Colon (tissue), 2 donors: ENCODE measurements at regions not wholly inside any gene's neighbourhood (a gene's known extent, or its start where the extent isn't known, plus 50 kb on each side); places are given as distances from the start of the nearest gene placed in this dataset.

ENCODE experiments used
- FAIRE-seq: peaks from 2 replicates; lab custom pipeline; 2012; peaks lifted over from hg19 to GRCh38; lab: Jason Lieb, UNC
- donor health status: control.
- donor health status: control.

GRCh38 chr2:196361606-196362326, 190.4 kb upstream of the STK17B start:
- FAIRE-seq: no peak

GRCh38 chr2:196362973-196363549, 191.7 kb upstream of the STK17B start:
- FAIRE-seq: no peak

GRCh38 chr2:196365145-196365544, 193.8 kb upstream of the STK17B start:
- FAIRE-seq: no peak

DNA sequence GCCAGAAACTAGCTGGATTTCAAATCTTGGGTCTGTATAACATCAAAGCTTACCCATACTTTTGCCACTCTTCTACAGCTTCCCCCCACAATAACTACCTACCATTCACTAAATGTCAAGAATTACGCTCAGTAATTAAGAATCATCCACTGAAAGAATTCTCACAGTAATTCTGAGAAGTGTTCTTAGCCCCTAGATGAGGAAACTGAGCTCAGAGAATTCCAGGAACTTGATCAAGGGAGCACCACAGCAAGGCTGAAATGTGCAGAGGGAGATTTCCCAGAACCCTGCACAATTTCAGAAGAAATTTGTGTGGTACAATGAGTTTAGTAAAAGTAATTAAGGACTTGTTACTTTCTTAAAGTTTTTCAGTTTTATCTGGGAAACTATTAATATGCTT, 194.5 kb upstream of the STK17B start:
- FAIRE-seq: no peak

- no peak for FAIRE-seq
Observed at GRCh38 chr2:196367633-196368032, 196.3 kb upstream of the STK17B start.

GRCh38 chr2:196368546-196369225, 197.3 kb upstream of the STK17B start:
- FAIRE-seq: no peak

GRCh38 chr2:196369967-196370366, 198.6 kb upstream of the STK17B start:
- no peak for FAIRE-seq

GRCh38 chr2:196370381-196370780, 199.0 kb upstream of the STK17B start:
- FAIRE-seq: no peak

- FAIRE-seq: no peak
Observed at GRCh38 chr2:196372276-196372809, 201.0 kb upstream of the STK17B start.

DNA sequence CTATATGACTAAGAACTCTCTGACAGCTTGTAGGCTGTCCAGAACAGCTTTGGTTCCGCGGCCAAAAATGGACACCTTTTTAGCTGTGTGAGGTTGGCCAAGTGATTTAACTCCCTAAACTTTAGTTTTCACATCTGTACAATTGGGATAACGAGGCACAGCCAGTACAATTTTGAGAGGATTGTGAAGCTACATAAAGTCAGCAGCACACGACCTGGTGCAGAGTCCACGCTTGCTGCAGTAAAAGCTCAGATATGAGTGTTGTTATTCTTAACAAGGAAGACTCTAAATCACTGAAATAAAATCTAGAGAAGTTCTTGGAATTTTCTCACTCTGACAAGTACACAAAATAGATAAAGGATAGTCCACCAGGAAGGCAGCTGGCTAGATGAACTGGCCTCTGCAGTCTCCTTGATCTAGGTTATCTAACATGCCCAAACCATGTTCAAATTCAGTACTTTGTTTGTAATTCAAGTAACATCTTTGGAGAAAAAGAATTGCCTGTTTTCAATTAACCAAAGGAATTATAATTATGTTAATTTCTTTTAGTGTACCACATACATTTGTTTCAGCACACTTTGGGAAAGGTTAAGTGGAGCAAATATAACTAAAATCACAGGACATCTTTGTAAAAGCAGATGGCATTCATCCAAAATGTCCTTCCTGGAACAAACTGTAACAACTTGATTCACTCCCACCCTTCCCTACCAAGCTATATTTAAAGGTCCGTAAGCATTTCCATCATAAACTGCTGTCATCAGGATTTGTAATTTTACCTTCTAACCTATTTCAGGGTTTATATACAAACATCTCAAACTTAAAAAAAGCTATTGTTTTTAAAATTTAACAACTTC, 201.7 kb upstream of the STK17B start:
- FAIRE-seq: no peak

- FAIRE-seq: no peak
Observed at GRCh38 chr2:196376984-196377877, 205.9 kb upstream of the STK17B start.

DNA sequence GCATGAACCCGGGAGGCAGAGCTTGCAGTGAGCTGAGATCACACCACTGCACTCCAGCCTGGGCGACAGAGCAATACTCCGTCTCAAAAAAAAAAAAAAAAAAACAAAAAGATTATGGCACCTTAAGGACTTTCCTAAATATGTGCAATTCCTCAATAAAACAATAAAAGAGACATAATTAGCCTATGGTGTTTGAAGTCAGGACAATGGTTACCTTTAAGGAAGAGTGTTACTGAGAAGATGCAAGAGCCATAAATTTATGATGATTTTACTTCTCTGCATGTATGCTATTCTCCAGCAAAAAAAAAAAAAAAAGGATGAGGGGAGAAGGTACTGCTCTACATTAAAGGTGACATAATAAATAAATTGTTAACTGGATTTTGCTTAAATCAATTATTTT, 208.2 kb upstream of the STK17B start:
- no peak for FAIRE-seq

- FAIRE-seq: no peak
Observed at GRCh38 chr2:196380098-196380497, 208.7 kb upstream of the STK17B start.

- FAIRE-seq: no peak
Observed at GRCh38 chr2:196380575-196380974, 209.2 kb upstream of the STK17B start.

DNA sequence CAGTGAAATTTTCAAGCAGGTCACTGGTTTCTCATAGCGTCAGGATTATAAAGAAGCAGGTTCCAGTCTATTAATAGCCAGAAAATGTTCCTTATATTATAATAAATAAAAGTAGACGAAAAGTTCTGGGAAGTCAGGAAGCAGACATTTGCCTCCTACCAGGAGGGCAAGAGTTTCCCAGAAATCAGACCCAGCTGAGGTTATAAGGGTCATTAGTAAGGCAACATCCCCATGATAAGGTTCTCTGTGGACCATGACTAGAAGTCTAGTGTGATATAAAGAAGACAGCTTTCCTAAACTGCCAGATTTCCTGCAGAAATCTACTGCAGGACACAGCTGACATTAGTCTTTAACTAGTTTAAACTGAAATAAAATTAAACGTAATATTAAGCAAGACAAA, 210.1 kb upstream of the STK17B start:
- no peak for FAIRE-seq

GRCh38 chr2:196383799-196384198, 212.4 kb upstream of the STK17B start:
- FAIRE-seq: no peak

- FAIRE-seq: no peak
Observed at GRCh38 chr2:196384729-196385128, 213.4 kb upstream of the STK17B start.

- no peak for FAIRE-seq
Observed at GRCh38 chr2:196389670-196390069, 218.3 kb upstream of the STK17B start.

DNA sequence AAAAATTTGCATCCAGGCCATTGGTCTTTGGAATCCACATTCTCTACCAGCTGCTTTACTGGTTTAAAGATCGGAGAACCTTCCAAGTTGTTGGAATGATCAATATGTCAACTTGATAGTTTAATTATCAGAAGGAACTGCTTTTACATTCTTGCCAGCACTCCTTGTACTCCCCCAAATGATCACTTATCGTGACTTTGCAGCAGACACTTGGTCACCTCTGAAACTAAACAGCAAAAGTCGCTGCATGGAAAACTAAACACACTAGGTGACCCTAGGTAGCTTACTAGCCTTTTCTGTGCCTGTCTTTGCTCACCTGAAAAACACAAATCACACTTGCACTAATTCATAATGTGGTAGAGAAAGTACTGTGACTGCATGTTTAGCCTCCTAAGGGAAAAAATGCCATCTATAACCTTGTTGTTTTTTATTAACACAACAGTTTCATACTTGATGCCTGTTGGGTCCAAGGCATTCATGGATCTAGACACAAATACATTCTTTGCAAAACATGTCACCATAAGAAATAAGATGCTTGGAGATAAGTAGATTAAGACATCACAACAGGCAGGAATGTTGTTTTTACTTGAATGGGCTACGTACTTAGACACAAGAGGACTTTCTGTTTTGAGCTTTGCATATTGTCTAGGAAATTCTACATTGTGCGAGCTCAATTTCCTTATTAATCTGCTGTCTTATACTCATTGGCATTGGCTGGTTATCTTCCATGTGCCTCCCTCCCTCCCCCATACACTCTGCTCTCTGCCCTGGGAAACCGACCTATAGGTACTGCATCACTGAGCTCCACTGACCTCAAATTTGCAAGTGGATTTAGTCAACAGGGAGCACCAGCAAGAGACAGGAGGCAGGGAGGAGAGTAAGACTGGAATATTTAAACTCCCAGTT, 219.1 kb upstream of the STK17B start:
- FAIRE-seq: no peak

DNA sequence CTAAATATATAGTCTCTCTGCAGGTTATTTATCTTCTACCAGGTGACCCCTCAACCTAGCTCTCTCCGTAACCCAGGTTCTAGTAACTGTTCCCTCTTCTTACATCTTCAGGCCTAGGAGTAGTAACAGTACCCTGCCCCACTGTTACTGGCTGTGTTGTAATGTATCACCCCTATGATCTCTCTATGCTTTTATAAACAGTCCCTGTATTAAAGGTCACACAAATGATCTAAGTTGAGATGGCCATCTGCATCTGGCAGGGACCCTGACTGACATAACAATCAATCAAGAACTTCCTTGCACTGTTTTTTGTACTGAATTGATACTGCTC, 219.7 kb upstream of the STK17B start:
- no peak for FAIRE-seq
